GM21737 (cell line): ENCODE measurements at regions not wholly inside any gene's neighbourhood (a gene's known extent, or its start where the extent isn't known, plus 50 kb on each side); places are given as distances from the start of the nearest gene placed in this dataset.
"Not testable (repeated sequence)": the region's sequence is repeated elsewhere in the genome, so short reads cannot be mapped to it uniquely, and the experiment has no call there.

Experiments
- ATAC-seq: cut with Tn5 transposase; IDR thresholded peaks from one replicate; pipeline ENCODE4 v1.9.1; 2021; ENCODE audit warnings: mild to moderate bottlenecking, moderate library complexity; ENCODE audit not compliant: unreplicated experiment

- not testable (repeated sequence) for ATAC-seq
These were observed 51.9 kb upstream of the MFGE8 start for GRCh38 chr15:88965097-88965496.

DNA sequence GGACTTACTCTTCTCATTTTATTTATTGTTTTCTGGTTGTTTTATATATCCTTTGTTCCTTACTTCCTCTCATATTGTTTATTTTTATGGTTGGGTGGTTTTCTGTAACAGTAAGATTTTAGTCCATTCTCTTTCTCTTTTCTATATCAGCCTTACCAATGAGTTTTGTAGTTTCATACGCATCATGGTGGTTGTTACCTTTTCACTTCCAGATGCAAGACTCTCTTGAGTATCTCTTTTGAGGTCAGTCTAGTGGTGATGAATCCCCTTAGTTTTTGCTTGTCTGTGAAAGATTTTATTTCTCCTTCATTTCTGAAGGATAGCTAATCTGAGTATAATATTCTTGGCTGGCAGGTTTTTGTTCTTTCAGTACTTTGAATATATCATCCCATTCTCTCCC, 57.1 kb upstream of the MFGE8 start:
- ATAC-seq = no peak

DNA sequence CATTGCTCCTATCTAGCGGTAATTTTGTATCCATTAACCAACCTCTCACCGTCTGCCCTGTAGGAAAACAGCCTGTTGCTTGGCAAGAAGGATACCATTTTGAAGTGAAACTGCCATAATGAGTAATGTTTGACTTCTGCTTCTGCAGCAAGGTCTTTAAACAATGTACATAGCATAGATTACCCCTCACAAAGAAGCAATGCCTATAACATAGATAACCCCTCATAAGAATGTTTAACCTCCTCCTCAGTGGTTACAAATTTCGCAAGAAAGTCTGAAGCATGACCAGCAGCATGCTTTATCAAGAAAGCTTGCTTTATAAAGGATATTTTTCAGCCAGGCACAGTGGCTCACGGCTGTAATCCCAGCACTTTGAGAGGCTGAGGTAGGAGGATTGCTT, 61.2 kb upstream of the MFGE8 start:
- no peak for ATAC-seq

DNA sequence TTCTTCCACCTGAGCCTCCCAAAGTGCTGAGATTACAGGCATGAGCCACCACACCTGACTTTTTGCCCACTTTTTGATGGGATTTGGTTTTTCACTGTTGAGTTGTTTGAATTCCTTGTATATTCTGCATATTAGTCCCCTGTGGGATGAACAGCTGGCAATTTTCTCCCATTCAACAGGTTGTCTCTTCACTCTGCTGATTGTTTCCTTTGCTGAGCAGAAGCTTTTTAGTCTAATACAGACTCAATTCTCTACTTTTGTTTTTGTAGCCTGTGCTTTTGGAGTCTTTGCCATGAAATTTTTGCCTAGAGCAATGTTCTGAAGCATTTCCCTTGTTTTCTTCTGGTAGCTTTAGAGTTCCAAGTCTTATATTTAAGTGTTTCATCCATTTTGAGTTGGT, 62.7 kb upstream of the MFGE8 start:
- ATAC-seq = no peak

DNA sequence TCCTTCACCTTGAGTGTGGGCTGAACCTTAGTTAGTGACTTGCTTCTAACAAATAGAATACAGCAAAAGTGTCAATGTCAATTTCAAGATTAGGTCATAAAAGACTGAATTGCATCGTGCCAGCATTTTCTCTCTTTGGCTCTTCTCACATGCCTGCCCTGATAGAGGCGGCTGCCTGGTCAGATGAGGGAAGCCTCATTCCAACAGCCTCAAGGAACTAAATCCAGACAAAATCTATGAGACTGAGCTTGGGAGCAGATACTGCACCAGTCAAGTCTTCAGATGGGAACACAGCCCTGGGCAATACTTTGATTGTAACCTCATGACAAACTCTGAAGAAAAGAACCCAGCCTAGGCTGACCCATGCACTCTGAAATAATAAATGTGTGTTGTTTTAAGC, 63.5 kb upstream of the MFGE8 start:
- ATAC-seq = no peak

GRCh38 chr15:88979674-88980073, 66.5 kb upstream of the MFGE8 start:
- ATAC-seq = no peak

DNA sequence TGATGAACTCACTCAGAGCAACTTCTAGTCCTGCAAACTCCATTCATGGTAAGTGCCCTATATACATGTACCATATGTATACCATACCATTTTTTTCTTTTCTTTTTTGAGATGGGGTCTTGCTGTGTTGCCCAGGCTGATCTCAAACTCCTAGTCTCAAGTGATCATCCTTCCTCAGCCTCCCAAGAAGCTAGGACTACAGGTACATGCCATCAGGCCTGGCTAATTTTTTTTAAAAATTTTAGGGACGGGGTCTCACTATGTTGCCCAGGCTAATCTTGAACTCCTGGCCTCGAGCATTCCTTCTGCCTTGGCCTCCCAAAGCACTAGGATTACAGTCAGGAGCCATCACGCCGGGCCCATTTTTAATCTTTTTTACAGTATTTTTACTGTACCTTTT, 67.3 kb upstream of the MFGE8 start:
- no peak for ATAC-seq

GRCh38 chr15:88981244-88982215, 68.4 kb upstream of the MFGE8 start:
- no peak for ATAC-seq

GRCh38 chr15:88982304-88982945, 69.2 kb upstream of the MFGE8 start:
- ATAC-seq = peak; percentile 97

DNA sequence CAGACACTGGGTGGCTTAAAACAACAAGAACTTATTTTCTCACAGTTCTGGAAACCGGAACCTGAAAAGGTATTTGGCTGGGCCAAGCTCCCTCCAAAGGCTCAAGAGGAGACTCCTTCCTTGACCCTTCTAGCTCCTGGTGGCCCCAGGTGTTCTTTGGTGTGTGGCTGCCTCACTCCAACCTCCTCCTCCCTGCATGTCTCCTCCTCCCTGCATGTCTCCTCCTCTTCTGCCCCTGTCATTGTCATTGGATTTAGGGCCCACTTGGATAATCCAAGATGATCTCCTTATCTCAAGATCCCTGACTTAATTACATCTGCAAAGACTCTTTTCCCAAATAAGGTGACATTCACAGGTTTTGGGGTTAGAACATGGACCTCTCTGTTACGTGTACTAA, 69.8 kb upstream of the MFGE8 start:
- ATAC-seq = no peak

- ATAC-seq = no peak
These were observed 70.8 kb upstream of the MFGE8 start for GRCh38 chr15:88983861-88984429.

GRCh38 chr15:88985547-88986393, 72.6 kb upstream of the MFGE8 start:
- ATAC-seq = no peak

- no peak for ATAC-seq
These were observed 73.9 kb upstream of the MFGE8 start for GRCh38 chr15:88986949-88987590.

DNA sequence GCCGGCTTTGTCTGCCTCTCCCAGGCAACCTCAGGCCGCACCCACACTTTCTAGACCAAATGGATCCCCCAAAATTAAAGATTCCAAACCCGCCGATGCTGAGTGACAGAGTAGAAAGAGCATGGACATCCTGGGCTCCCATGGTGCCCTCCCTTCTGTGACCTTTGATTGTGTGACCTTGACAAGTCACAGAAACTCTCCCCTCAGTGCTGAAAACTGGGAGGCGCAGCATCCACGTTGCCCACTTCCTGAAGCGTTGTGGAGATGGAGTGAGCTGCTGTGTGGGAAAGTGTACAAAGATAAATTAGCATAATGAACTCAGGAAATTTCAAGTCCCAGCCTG, 74.4 kb upstream of the MFGE8 start:
- no peak for ATAC-seq

DNA sequence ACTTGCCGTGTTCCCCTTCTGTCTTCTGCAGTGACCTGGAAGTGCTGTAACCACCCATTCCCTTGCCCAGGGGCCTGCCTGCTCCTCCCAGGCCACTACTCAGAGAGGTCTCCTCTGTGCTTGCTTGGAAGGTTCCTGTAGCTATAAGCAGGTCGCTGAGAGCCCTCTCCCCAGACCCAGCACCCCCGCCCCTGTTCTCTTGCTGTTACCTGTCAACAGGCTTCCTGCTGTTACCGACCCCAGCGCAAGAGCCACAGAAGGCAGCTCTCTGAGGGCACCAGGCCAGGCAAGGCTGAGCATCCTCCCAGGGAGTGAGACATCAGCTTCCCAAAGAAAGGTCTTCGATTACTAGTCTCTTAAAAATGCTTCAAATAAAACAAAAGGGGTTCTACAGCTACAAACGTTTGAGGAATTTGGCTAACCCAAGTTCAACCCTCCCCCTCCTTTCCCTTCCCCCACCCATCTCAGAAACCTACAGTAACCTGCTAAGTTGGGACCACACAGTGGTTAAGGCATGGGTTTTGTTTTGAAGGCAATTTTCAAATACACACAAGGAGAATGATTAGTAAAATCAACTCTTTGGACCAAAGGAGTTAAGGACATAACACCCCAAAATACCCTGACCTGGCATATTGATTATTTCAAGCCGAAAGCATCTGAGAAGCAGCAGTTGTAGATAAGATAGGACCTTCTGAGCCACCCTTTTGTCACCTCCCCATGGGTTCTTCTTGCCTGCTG, 74.9 kb upstream of the MFGE8 start:
- no peak for ATAC-seq

DNA sequence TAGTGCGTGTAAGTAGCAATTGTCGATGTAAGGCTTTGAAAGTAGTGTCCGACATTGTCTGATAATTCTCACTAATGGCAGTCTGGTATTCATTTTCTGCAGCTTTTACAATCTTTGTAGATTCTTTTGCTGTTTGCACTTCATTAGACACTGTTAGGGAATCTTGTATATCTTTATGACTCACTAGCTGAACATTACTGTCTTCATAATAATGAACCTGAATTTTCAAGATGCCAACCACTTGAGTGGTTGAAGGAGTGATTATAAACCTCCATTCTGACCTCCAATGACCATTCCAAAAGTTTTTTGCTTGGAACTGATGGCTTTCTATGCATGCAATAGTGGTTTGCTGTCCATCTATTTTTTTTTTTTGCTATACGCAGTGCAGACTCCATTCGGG, 76.4 kb upstream of the MFGE8 start:
- no peak for ATAC-seq

- no peak for ATAC-seq
These were observed 77.1 kb upstream of the MFGE8 start for GRCh38 chr15:88990185-88990679.

- no peak for ATAC-seq
These were observed 79.0 kb upstream of the MFGE8 start for GRCh38 chr15:88992216-88992615.

DNA sequence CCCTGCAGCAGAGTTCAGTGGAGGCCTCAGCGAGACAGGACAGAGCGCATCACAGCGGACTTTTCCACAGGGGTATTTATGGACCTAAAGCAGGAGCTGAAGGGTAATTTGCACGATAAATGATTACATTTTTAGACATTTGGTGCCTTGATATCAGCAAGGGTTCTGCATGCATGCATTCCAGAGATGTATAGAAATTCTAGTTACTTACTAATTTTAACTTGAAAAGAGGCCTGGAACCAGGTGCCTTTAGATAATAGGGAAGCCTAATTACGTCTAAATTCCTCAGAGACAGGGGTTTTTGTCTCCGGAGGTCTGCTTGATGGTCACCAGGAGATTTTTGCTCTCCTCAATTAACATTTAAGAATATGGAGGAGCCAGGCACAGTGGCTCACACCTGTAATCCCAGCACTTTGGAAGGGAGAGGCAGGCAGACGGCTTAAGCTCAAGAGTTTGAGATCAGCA, 79.8 kb upstream of the MFGE8 start:
- no peak for ATAC-seq

- ATAC-seq = no peak
These were observed 80.5 kb upstream of the MFGE8 start for GRCh38 chr15:88993662-88994061.
